Prostate gland (tissue), 2 donors: ENCODE measurements at regions not wholly inside any gene's neighbourhood (a gene's known extent, or its start where the extent isn't known, plus 50 kb on each side); places are given as distances from the start of the nearest gene placed in this dataset.

Source experiments
- CTCF ChIP-seq, 4 experiments: fragments of 200-600 bp in 2 of 4; fragments of 450-650 bp in 2 of 4; sonication (generic) in 2 of 4; IDR thresholded peaks; 1 replicate in 3 of 4; 2 replicates in 1 of 4; pipeline ENCODE4 v1.5.1; 2016 to 2019; ENCODE audit warnings: antibody characterized with exemption in 4 of 4, mild to moderate bottlenecking in 2 of 4, moderate library complexity in 2 of 4
- POLR2A ChIP-seq: fragments of 450-650 bp; IDR thresholded peaks from one replicate; pipeline ENCODE4 v1.6.1; 2016; ENCODE audit warnings: antibody characterized with exemption, mild to moderate bottlenecking

GRCh38 chr1:37325509-37326437 is 148.6 kb upstream of the ZC3H12A start:
- TF ChIP-seq CTCF (IDR thresholded peaks at IDR 0.05): no peak
- TF ChIP-seq POLR2A: no peak
